Prostate gland (tissue), 2 donors: ENCODE measurements at regions not wholly inside any gene's neighbourhood (a gene's known extent, or its start where the extent isn't known, plus 50 kb on each side); places are given as distances from the start of the nearest gene placed in this dataset.

Experiments
- DNase-seq: peaks from one replicate; pipeline ENCODE4 v3.0.0-alpha.2; 2019; ENCODE audit warnings: low spot score
- H3K27ac ChIP-seq, 2 donors: fragments of 200-600 bp; sonication (generic); 2 replicates each; pipeline ENCODE4 v1.5.1; 2017 to 2019
- H3K27me3 ChIP-seq: fragments of 200-600 bp; sonication (generic); replicated peaks from 2 replicates; pipeline ENCODE4 v1.5.1; 2019; ENCODE audit not compliant: insufficient read depth
- H3K36me3 ChIP-seq, 2 donors: fragments of 200-600 bp; sonication (generic); 1 replicate in 1 of 2; 2 replicates in 1 of 2; pipeline versions ENCODE4 v1.5.1 to v1.8.1; 2017 to 2019
- H3K4me1 ChIP-seq: fragments of 200-600 bp; sonication (generic); replicated peaks from 2 replicates; pipeline ENCODE4 v1.5.1; 2019
- H3K4me3 ChIP-seq, 2 donors: fragments of 200-600 bp; sonication (generic); 2 replicates each; pipeline ENCODE4 v1.5.1; 2017 to 2019
- H3K9me3 ChIP-seq: fragments of 200-600 bp; sonication (generic); 2 replicates; pipeline ENCODE4 v1.5.1; 2017
- POLR2A ChIP-seq: fragments of 450-650 bp; IDR thresholded peaks from one replicate; pipeline ENCODE4 v1.6.1; 2016; ENCODE audit warnings: antibody characterized with exemption, mild to moderate bottlenecking
- POLR2AphosphoS5 ChIP-seq: sonication (generic); formaldehyde crosslinking; IDR thresholded peaks from one replicate; pipeline ENCODE4 v1.6.1; 2017; ENCODE audit warnings: antibody characterized with exemption
- WGBS: methylation state at CpG from one replicate; pipeline ENCODE4 v1.1.5; 2018; 5-methylcytosine and 5-hydroxymethylcytosine counted together
- intact Hi-C: fragments of 100-400 bp; cut with DNase I; formaldehyde crosslinking; loops from one replicate; pipeline ENCODE4 v1.14.2; 2022
- TF ChIP-seq, protein P1 (sequence below), 4 experiments: fragments of 200-600 bp in 2 of 4; fragments of 450-650 bp in 2 of 4; sonication (generic) in 2 of 4; IDR thresholded peaks; 1 replicate in 3 of 4; 2 replicates in 1 of 4; pipeline ENCODE4 v1.5.1; 2016 to 2019; ENCODE audit warnings: antibody characterized with exemption in 4 of 4, mild to moderate bottlenecking in 2 of 4, moderate library complexity in 2 of 4

DNA sequence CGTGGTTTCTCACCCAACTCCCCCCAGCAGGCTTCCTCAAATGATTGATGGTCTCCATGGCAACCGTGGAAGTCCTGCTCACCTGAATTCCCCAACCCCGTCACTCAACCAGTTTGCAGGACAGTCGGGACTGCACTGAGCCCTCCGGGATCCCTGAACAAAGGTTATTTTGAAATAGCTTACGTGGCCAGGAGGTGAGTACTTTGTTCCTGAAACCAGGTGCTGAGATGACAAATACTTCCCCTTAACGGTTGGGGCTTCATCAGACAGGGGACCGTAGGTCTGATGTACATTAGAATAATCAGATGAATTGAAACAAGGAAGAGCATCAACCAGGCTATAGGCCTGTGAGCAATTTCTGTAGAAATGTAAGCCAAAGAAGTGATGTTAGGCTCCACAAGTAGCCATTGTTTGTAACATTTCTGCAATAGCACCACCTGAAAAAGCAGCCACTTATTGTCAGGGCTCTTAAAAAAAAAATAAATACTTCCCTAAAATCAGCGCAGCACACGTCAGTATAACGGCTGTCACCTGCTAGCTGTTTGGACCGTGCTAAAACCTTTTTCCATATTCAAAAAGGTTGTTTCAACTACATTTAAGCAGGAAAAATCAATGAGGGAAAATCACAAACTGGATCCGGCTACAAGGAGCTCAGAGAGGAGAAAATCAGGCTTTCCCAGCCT is 206.4 kb upstream of the ID2 start:
- 62% methylated on average over 13 of the region's 13 CpGs for WGBS
- no peak overlapping the region for H3K4me3 ChIP-seq
- H3K36me3 ChIP-seq: no peaks in the 10 kb centered on the region
- DNase-seq: no peak
- H3K4me1 ChIP-seq: peaks cover 3% of the 10 kb centered on the region
- no peak for TF ChIP-seq POLR2A
- no peak for TF ChIP-seq POLR2AphosphoS5
- TF ChIP-seq, protein P1, sequence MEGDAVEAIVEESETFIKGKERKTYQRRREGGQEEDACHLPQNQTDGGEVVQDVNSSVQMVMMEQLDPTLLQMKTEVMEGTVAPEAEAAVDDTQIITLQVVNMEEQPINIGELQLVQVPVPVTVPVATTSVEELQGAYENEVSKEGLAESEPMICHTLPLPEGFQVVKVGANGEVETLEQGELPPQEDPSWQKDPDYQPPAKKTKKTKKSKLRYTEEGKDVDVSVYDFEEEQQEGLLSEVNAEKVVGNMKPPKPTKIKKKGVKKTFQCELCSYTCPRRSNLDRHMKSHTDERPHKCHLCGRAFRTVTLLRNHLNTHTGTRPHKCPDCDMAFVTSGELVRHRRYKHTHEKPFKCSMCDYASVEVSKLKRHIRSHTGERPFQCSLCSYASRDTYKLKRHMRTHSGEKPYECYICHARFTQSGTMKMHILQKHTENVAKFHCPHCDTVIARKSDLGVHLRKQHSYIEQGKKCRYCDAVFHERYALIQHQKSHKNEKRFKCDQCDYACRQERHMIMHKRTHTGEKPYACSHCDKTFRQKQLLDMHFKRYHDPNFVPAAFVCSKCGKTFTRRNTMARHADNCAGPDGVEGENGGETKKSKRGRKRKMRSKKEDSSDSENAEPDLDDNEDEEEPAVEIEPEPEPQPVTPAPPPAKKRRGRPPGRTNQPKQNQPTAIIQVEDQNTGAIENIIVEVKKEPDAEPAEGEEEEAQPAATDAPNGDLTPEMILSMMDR (IDR thresholded peaks at IDR 0.05): no peak
- intact Hi-C loops: no loop called here
- no peaks in the 10 kb centered on the region for H3K27me3 ChIP-seq
- no peak overlapping the region for H3K27ac ChIP-seq
- no peaks in the 10 kb centered on the region for H3K9me3 ChIP-seq

DNA sequence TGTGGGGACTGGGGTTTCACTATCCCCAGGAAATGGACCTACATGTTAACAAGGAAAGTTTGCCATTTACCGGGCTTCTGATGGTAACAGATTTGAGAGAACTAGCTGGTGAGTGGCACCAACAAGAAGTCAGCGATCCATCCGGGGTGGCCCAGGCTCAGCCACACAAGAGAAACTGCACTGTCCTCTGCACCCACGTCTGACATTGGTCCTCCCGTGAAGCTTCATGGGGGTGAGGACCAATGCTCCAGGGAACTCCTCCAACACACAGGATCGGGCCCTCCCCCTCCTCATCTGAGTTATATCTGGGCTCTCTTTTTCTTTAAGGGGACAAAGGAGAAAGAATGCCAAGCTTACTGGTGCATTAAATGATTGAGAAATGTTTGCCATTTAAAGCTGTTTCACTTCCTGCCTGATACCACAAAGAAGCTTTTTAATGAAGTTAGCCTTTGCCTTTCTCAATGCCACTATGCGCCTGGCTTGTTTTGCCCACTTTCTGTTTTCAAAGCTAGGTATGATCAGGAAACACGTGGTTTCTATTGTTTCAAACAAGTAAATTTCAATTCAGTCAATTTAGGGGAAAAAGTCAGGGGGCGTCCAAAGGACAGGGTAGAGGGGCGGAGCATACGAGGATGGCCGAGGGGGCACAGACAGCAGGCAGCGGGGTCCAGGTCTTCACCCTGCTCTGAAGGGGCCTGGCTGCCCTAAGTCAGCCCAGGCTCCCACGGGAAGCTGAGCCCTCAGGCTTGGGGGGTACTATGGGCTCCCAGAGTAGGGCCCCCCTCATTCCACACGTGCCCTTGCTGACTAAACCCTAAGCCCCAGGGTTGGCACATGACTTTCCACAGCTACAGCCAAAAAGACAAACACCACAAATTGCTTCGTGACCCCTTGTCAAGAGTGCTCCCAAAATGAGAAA is 204.0 kb upstream of the ID2 start:
- intact Hi-C loops: no loop called here
- no peaks in the 10 kb centered on the region for H3K36me3 ChIP-seq
- TF ChIP-seq, protein P1 (IDR thresholded peaks at IDR 0.05): no peak
- TF ChIP-seq POLR2A (no peak), POLR2AphosphoS5 (no peak)
- H3K9me3 ChIP-seq: no peaks in the 10 kb centered on the region
- 73% methylated on average over 16 of the region's 16 CpGs for WGBS
- peak overlapping the region in 1 of 2 donors; percentile 4 for H3K27ac ChIP-seq
- DNase-seq: no peak
- H3K4me1 ChIP-seq: peaks cover 3% of the 10 kb centered on the region
- no peaks in the 10 kb centered on the region for H3K27me3 ChIP-seq
- H3K4me3 ChIP-seq: no peak overlapping the region

DNA sequence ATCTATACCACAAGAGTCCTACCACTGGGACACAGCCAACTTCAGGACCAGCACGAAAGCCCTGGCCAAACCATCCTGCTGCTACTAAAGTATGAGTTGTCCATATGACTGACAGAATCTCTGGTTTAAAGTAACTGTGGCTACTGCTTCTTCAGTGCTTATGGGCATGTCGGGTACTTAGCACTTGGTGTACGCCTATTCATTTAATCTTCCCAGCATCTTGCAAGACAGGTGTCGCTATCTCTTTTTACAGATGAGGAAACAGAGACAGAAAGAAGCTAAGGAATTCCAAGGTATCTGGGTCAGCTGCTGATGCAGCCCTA is 203.4 kb upstream of the ID2 start:
- 75% methylated on average over 4 of the region's 4 CpGs for WGBS
- Histone ChIP-seq H3K27ac (peak overlapping the region in 1 of 2 donors; percentile 4), H3K9me3 (no peaks in the 10 kb centered on the region), H3K4me3 (no peak overlapping the region), H3K36me3 (no peaks in the 10 kb centered on the region), H3K27me3 (no peaks in the 10 kb centered on the region), H3K4me1 (peaks cover 3% of the 10 kb centered on the region)
- intact Hi-C loops: no loop called here
- TF ChIP-seq, protein P1 (IDR thresholded peaks at IDR 0.05): no peak
- no peak for TF ChIP-seq POLR2AphosphoS5
- no peak for TF ChIP-seq POLR2A
- DNase-seq: no peak

DNA sequence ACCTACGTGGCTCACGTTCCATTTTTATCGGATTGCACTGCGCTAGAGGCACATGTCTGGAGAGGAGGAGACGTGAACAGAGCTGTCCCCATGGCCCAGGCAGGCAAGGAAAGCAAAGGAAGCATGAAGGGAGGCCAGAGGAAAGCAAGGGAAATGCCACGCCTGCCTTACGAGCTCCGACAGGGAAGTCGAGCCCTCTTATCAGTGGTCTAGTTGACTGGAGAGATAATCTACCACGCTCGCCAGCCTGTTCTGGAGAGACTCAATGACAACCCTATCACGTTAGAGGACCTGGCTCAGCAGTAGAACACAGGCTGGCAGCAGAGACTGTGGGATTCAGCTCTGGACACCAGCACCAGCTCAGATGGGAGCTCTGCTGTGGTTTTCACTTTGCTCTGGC is 202.6 kb upstream of the ID2 start:
- 85% methylated on average over 12 of the region's 12 CpGs for WGBS
- Histone ChIP-seq H3K27me3 (no peaks in the 10 kb centered on the region), H3K36me3 (no peaks in the 10 kb centered on the region), H3K4me1 (peaks cover 3% of the 10 kb centered on the region), H3K27ac (no peak overlapping the region), H3K9me3 (no peaks in the 10 kb centered on the region), H3K4me3 (no peak overlapping the region)
- TF ChIP-seq POLR2AphosphoS5: no peak
- TF ChIP-seq, protein P1 (IDR thresholded peaks at IDR 0.05): no peak
- no peak for TF ChIP-seq POLR2A
- intact Hi-C loops: no loop called here
- no peak for DNase-seq
